ENCODE measurements at regions not wholly inside any gene's neighbourhood (a gene's known extent, or its start where the extent isn't known, plus 50 kb on each side); places are given as distances from the start of the nearest gene placed in this dataset.

DNA sequence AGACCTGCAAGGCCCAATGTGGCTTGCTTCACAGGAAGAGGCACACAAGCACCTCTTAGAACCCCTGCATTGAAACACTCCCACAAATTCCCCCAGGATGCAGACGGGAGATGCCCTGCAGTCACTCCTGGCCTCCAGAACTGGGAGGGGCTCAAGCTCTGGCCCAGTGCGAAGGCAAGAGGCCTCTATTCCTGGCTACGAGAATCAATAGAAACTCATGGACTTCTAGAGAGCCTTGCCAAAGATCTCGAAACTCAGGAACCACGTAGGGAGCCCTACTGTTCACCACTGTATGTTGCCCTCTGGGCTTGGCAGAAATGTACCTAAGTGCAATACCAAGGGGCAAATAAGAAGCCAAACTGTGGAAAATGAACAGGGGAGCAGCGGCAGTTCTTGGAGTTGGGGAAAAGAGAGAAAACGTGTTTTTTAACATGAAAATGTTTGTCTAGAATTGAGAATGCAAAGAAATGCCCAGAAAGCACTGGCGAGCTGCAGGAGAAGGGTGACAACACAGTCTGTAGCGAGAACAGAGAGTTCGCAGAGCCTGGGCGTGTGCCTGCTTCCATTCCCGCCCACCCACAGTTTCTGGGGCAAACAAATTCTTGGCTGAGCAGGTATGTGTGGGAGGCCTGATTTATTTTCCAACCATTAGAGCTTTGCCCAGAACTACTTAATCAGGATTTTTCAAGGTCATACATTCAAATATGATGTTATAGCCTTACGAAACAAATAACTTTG, 260.5 kb upstream of the KLF14 start:
- H3K27me3 ChIP-seq: no peaks in the 10 kb centered on the region
- ATAC-seq (ENCODE audit: low FRiP score in 2 of 2): peak; percentile 72 to 87
- WGBS, 2 donors: 58 to 68% methylated on average over 11 to 13 of the region's 13 CpGs
- no peak overlapping the region for H3K4me3 ChIP-seq
- TF ChIP-seq POLR2AphosphoS5 (IDR thresholded peaks at IDR 0.05) (peak; percentile 22 to 31), POLR2A (IDR thresholded peaks at IDR 0.05) (peak in 1 of 4 donors; percentile 8)
- TF ChIP-seq, protein P1, sequence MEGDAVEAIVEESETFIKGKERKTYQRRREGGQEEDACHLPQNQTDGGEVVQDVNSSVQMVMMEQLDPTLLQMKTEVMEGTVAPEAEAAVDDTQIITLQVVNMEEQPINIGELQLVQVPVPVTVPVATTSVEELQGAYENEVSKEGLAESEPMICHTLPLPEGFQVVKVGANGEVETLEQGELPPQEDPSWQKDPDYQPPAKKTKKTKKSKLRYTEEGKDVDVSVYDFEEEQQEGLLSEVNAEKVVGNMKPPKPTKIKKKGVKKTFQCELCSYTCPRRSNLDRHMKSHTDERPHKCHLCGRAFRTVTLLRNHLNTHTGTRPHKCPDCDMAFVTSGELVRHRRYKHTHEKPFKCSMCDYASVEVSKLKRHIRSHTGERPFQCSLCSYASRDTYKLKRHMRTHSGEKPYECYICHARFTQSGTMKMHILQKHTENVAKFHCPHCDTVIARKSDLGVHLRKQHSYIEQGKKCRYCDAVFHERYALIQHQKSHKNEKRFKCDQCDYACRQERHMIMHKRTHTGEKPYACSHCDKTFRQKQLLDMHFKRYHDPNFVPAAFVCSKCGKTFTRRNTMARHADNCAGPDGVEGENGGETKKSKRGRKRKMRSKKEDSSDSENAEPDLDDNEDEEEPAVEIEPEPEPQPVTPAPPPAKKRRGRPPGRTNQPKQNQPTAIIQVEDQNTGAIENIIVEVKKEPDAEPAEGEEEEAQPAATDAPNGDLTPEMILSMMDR (IDR thresholded peaks at IDR 0.05): no peak
- peaks cover 73 to 88% (median 79%) of the 10 kb centered on the region in 4 donors for H3K4me1 ChIP-seq
- peak overlapping the region; percentile 64 to 72 (median 66) for H3K27ac ChIP-seq
- H3K36me3 ChIP-seq: peaks cover 0 to 22% (median 10%) of the 10 kb centered on the region in 4 donors
- no peak for DNase-seq
- H3K9me3 ChIP-seq: no peaks in the 10 kb centered on the region

DNA sequence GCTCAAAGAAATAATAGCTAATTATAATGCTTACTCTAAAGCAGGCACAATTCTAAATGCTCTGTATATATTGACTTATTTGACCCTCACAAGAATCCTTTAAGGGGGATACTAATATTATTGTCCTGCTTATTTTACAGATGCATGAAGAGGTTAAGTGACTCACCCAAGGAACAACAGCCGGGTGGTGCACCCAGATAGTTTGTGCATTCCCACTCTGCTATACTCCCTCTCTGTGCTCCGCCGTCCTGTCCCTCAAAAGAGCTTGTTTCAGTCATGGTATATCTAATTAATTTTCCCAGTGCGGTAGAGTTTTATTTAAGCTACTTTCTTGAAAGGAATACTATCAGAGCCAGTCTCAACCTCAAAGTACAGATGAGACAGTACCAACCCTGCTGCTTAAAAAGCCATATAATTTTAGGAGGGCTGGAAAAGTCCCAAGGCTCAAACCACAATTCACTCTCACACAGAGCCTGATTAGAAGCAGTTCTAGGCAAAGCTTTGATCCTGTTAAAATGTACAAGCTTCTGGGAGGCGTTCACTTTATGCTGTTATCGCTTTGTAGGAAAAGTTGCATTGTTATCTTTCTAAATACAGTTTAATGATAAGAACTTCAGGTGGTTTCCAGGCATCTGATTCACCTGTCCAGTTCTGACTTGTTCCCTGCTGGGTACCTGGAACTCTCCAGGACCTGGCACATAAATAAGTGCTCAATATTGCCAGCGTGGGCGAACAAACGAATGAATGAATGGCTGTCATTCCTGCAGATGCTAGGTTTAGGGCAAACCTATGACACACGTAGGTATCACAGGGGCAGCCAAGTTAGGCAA, 261.5 kb upstream of the KLF14 start:
- peak in 1 of 2 donors; percentile 24 for ATAC-seq (ENCODE audit: low FRiP score in 2 of 2)
- peak overlapping the region; percentile 64 to 72 (median 66) for H3K27ac ChIP-seq
- peaks cover 0 to 31% (median 10%) of the 10 kb centered on the region in 4 donors for H3K36me3 ChIP-seq
- TF ChIP-seq POLR2A (IDR thresholded peaks at IDR 0.05): no peak
- TF ChIP-seq, protein P1 (IDR thresholded peaks at IDR 0.05): no peak
- no peak for TF ChIP-seq EP300 (IDR thresholded peaks at IDR 0.05)
- H3K27me3 ChIP-seq: no peaks in the 10 kb centered on the region
- no peaks in the 10 kb centered on the region for H3K9me3 ChIP-seq
- DNase-seq: no peak
- 63 to 66% methylated on average over 10 of the region's 10 CpGs for WGBS, 2 donors
- H3K4me1 ChIP-seq: peaks cover 70 to 81% (median 78%) of the 10 kb centered on the region in 4 donors
- no peak overlapping the region for H3K4me3 ChIP-seq

DNA sequence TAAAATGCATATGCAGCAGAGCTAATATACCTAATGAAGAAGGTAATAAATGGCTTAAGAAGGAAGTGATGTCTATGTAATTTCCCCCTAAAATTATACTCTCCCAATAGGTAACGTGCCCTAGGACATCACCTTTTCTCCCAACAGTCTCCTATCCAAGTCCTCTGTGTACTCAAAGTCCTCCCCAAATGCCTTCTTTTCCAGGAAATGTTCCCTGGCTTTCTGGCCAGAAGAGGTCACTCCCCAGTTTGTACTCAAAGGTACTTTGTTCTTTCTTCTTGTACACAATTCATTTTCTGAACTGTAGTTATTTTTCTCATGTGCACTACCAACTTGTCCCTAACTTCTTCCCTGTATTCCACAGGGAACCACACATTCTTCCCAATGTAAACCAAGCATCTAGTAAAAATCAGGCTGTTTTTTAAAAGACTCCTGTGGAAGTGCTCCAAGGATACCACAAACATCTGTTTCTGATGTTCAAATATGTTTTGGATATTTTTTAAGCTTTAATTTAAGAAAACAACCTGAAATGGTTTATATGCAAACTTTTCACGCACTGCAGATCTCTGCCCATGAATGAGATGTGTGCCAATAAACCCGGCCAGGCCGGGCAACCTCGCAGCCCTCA, 262.3 kb upstream of the KLF14 start:
- TF ChIP-seq, protein P1 (IDR thresholded peaks at IDR 0.05): no peak
- TF ChIP-seq POLR2AphosphoS5 (IDR thresholded peaks at IDR 0.05) (no peak), POLR2A (IDR thresholded peaks at IDR 0.05) (no peak), EP300 (IDR thresholded peaks at IDR 0.05) (peak in 2 of 4 donors; percentile 8 to 38)
- DNase-seq (no peak), ATAC-seq (ENCODE audit: low FRiP score in 2 of 2) (no peak)
- H3K4me1 ChIP-seq: peaks cover 64 to 78% (median 73%) of the 10 kb centered on the region in 4 donors
- H3K27ac ChIP-seq: peak overlapping the region; percentile 64 to 72 (median 66)
- no peaks in the 10 kb centered on the region for H3K27me3 ChIP-seq
- H3K4me3 ChIP-seq: no peak overlapping the region
- 24 to 33% methylated on average over 5 of the region's 5 CpGs for WGBS, 2 donors
- H3K9me3 ChIP-seq: no peaks in the 10 kb centered on the region
- peaks cover 0 to 39% (median 10%) of the 10 kb centered on the region in 4 donors for H3K36me3 ChIP-seq

DNA sequence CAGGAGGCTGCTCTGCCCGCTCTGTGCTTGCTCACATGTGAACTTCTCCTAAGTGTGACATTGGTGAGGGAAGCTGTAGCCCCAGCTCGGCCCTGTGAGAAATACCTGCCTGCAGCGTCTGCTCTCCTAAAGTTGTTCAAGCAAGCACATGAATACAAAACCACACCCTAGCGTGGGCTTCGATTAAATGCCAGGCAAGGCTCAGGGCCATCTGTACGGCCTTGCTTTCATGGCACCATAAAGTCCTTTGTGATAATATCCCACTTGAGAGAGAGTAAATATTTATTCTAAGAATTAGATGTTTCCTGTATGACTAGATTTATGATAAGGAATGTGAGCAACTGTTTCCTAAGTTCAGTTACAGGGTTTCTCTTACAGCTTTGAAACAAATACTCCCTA, 262.8 kb upstream of the KLF14 start:
- no peaks in the 10 kb centered on the region for H3K9me3 ChIP-seq
- DNase-seq (peak; percentile 53 to 57), ATAC-seq (ENCODE audit: low FRiP score in 2 of 2) (peak; percentile 38 to 76)
- WGBS, 2 donors: 20 to 29% methylated on average over 4 to 6 of the region's 6 CpGs
- no peaks in the 10 kb centered on the region for H3K27me3 ChIP-seq
- peaks cover 0 to 42% (median 9%) of the 10 kb centered on the region in 4 donors for H3K36me3 ChIP-seq
- peak overlapping the region; percentile 64 to 72 (median 66) for H3K27ac ChIP-seq
- peak in 2 of 4 donors; percentile 52 to 63 for TF ChIP-seq EP300 (IDR thresholded peaks at IDR 0.05)
- peak; percentile 22 to 47 for TF ChIP-seq POLR2AphosphoS5 (IDR thresholded peaks at IDR 0.05)
- TF ChIP-seq, protein P1 (IDR thresholded peaks at IDR 0.05): no peak
- no peak for TF ChIP-seq POLR2A (IDR thresholded peaks at IDR 0.05)
- peaks cover 60 to 73% (median 68%) of the 10 kb centered on the region in 4 donors for H3K4me1 ChIP-seq
- H3K4me3 ChIP-seq: no peak overlapping the region

Data from upper lobe of left lung (tissue), 6 donors.